RWPE2 (cell line): ENCODE measurements at regions not wholly inside any gene's neighbourhood (a gene's known extent, or its start where the extent isn't known, plus 50 kb on each side); places are given as distances from the start of the nearest gene placed in this dataset.
A peak's percentile ranks its signal among the peaks of the same experiment; 100 is the strongest.

Experiments
- ATAC-seq: fragments of 200-7000 bp; cut with Tn5 transposase; 3 replicates; pipeline ENCODE4 v1.9.1; 2021; ENCODE audit warnings: low read depth
- DNase-seq: peaks from one replicate; pipeline ENCODE4 v3.0.0-alpha.2; 2020; ENCODE audit warnings: low spot score
- H3K27ac ChIP-seq: fragments of 450-650 bp; 2 replicates; pipeline ENCODE4 v1.5.1; 2017; ENCODE audit warnings: mild to moderate bottlenecking; ENCODE audit not compliant: poor library complexity, severe bottlenecking
- H3K27me3 ChIP-seq: fragments of 250-450 bp; sonication (Bioruptor Pico); 2 replicates; pipeline ENCODE4 v1.5.1; 2021; ENCODE audit warnings: mild to moderate bottlenecking, moderate library complexity; ENCODE audit not compliant: insufficient read depth, poor library complexity, severe bottlenecking
- H3K36me3 ChIP-seq: fragments of 250-450 bp; sonication (Bioruptor Pico); 2 replicates; pipeline ENCODE4 v1.5.1; 2020; ENCODE audit warnings: low read depth, mild to moderate bottlenecking, moderate library complexity
- H3K4me1 ChIP-seq: fragments of 250-450 bp; sonication (Bioruptor Pico); 2 replicates; pipeline ENCODE4 v1.5.1; 2021; ENCODE audit warnings: mild to moderate bottlenecking, moderate library complexity; ENCODE audit not compliant: insufficient read depth, poor library complexity, severe bottlenecking
- H3K4me3 ChIP-seq: fragments of 250-450 bp; sonication (Bioruptor Pico); 2 replicates; pipeline ENCODE4 v1.5.1; 2021; ENCODE audit warnings: mild to moderate bottlenecking, moderate library complexity; ENCODE audit not compliant: severe bottlenecking
- H3K9me3 ChIP-seq: fragments of 250-450 bp; sonication (Bioruptor Pico); 2 replicates; pipeline ENCODE4 v1.5.1; 2021; ENCODE audit warnings: mild to moderate bottlenecking, moderate library complexity; ENCODE audit not compliant: severe bottlenecking
- CTCF ChIP-seq: fragments of 450-650 bp; IDR thresholded peaks from one replicate; pipeline ENCODE4 v1.5.1; 2017; ENCODE audit warnings: mild to moderate bottlenecking, moderate library complexity; ENCODE audit not compliant: poor library complexity, severe bottlenecking

DNA sequence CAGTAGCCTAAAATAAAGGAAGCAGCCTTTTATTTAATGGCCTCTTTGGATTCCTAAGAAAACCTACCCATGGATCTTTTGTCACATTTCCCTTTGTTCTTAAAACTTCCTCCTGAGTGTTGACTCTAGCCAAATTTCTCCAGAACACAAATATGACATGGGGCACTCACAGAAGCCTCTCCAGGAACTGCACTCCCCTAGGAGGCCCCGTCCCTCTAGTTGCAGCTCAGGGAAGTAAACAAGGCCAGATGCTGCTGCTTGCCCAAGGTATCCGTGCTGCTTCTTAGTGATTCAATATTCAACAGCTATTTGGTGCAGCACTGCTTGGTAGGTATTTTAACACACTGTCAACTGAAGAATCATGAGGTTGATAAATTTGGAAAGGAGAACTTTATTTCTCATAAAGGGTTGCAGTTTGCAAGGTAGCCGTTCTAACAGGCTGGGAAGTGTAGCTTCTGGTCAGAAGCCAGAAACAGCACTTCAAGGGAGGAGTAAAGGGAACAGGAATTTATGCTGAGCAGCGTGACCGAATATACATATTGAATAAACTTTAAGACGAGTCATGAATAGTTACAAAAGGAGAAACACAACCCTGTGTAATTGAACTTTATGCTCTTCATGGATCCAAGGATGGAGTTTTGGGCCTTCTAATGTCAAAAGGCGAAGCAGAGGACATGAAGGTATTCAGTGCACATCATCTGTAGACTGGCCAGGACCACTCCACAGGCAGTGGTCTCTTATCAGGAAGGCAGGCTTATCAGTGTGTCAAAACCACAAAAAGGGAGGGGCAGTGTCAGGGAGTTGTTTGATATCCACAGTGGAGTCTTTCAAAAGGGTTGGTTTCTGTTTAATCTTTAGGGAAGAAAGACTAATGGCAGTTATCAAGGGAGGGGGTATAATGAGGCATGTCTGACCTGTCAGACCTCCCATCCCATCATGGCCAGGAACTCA is 63.3 kb downstream of the CD24 start:
- no peak for TF ChIP-seq CTCF
- Histone ChIP-seq H3K36me3 (no peaks in the 10 kb centered on the region), H3K27me3 (no peaks in the 10 kb centered on the region), H3K4me1 (peaks cover 31% of the 10 kb centered on the region), H3K27ac (peak overlapping the region; percentile 82), H3K9me3 (peaks cover 4% of the 10 kb centered on the region), H3K4me3 (no peak overlapping the region)
- ATAC-seq (no peak), DNase-seq (no peak)

GRCh38 chr6:106908386-106908840 is 66.1 kb downstream of the CD24 start:
- peak overlapping the region; percentile 32 for H3K27ac ChIP-seq
- no peaks in the 10 kb centered on the region for H3K36me3 ChIP-seq
- no peak for TF ChIP-seq CTCF
- DNase-seq (no peak), ATAC-seq (peak; percentile 62)
- H3K4me1 ChIP-seq = peaks cover 29% of the 10 kb centered on the region
- H3K4me3 ChIP-seq = no peak overlapping the region
- H3K27me3 ChIP-seq = no peaks in the 10 kb centered on the region
- H3K9me3 ChIP-seq = no peaks in the 10 kb centered on the region

GRCh38 chr6:106907754-106908153 is 66.8 kb downstream of the CD24 start:
- no peak for ATAC-seq
- no peak overlapping the region for H3K4me3 ChIP-seq
- no peaks in the 10 kb centered on the region for H3K27me3 ChIP-seq
- peaks cover 22% of the 10 kb centered on the region for H3K4me1 ChIP-seq
- no peak for DNase-seq
- TF ChIP-seq CTCF = no peak
- peak overlapping the region; percentile 32 for H3K27ac ChIP-seq
- no peaks in the 10 kb centered on the region for H3K36me3 ChIP-seq
- H3K9me3 ChIP-seq = no peaks in the 10 kb centered on the region

GRCh38 chr6:106906232-106906631 is 68.3 kb downstream of the CD24 start:
- ATAC-seq = no peak
- TF ChIP-seq CTCF = no peak
- Histone ChIP-seq H3K27me3 (no peaks in the 10 kb centered on the region), H3K4me1 (peaks cover 13% of the 10 kb centered on the region), H3K4me3 (no peak overlapping the region), H3K36me3 (no peaks in the 10 kb centered on the region), H3K9me3 (no peaks in the 10 kb centered on the region), H3K27ac (no peak overlapping the region)
- DNase-seq = no peak

- H3K4me3 ChIP-seq = no peak overlapping the region
- H3K27me3 ChIP-seq = no peaks in the 10 kb centered on the region
- H3K27ac ChIP-seq = no peak overlapping the region
- TF ChIP-seq CTCF = no peak
- peaks cover 4% of the 10 kb centered on the region for H3K4me1 ChIP-seq
- H3K9me3 ChIP-seq = no peaks in the 10 kb centered on the region
- DNase-seq (no peak), ATAC-seq (no peak)
- no peaks in the 10 kb centered on the region for H3K36me3 ChIP-seq
Observed at GRCh38 chr6:106903299-106903698, 71.2 kb downstream of the CD24 start.
